HL-60 (cell line): ENCODE measurements at regions not wholly inside any gene's neighbourhood (a gene's known extent, or its start where the extent isn't known, plus 50 kb on each side); places are given as distances from the start of the nearest gene placed in this dataset.

Source experiments
- POLR2AphosphoS5 ChIP-seq: IDR thresholded peaks from 2 replicates; pipeline ENCODE4 v1.6.1; 2012; ENCODE audit warnings: low read depth
- TF ChIP-seq, protein P1 (sequence below): IDR thresholded peaks from one replicate; pipeline ENCODE4 v1.5.1; 2011; ENCODE audit warnings: low read length, control low read depth, inconsistent platforms; ENCODE audit not compliant: insufficient read depth
- TF ChIP-seq, protein P2 (sequence below): IDR thresholded peaks from 2 replicates; pipeline ENCODE4 v1.6.1; 2012; ENCODE audit warnings: low read depth; ENCODE audit not compliant: insufficient replicate concordance

DNA sequence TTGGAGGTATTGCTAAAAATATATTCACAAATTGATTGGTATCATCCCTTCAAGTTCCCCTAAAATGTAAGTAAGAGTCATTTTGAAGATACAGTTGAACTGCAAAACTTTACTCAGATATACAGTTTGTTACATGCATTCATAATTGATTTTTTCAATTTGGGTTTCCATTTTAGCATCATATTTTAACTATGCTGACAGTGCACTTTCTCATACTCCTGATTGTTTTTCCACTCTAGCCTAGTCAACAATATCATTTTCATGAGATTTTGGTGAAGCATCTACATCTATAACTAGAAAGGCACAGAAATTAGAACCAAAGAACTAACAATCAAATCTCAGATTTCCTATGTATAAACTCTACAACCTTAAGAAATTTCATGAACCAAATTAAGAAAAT lies 2850.4 kb upstream of the PCDH20 start:
- TF ChIP-seq, protein P1, sequence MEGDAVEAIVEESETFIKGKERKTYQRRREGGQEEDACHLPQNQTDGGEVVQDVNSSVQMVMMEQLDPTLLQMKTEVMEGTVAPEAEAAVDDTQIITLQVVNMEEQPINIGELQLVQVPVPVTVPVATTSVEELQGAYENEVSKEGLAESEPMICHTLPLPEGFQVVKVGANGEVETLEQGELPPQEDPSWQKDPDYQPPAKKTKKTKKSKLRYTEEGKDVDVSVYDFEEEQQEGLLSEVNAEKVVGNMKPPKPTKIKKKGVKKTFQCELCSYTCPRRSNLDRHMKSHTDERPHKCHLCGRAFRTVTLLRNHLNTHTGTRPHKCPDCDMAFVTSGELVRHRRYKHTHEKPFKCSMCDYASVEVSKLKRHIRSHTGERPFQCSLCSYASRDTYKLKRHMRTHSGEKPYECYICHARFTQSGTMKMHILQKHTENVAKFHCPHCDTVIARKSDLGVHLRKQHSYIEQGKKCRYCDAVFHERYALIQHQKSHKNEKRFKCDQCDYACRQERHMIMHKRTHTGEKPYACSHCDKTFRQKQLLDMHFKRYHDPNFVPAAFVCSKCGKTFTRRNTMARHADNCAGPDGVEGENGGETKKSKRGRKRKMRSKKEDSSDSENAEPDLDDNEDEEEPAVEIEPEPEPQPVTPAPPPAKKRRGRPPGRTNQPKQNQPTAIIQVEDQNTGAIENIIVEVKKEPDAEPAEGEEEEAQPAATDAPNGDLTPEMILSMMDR, result no peak
- no peak for TF ChIP-seq POLR2AphosphoS5
- TF ChIP-seq, protein P2, sequence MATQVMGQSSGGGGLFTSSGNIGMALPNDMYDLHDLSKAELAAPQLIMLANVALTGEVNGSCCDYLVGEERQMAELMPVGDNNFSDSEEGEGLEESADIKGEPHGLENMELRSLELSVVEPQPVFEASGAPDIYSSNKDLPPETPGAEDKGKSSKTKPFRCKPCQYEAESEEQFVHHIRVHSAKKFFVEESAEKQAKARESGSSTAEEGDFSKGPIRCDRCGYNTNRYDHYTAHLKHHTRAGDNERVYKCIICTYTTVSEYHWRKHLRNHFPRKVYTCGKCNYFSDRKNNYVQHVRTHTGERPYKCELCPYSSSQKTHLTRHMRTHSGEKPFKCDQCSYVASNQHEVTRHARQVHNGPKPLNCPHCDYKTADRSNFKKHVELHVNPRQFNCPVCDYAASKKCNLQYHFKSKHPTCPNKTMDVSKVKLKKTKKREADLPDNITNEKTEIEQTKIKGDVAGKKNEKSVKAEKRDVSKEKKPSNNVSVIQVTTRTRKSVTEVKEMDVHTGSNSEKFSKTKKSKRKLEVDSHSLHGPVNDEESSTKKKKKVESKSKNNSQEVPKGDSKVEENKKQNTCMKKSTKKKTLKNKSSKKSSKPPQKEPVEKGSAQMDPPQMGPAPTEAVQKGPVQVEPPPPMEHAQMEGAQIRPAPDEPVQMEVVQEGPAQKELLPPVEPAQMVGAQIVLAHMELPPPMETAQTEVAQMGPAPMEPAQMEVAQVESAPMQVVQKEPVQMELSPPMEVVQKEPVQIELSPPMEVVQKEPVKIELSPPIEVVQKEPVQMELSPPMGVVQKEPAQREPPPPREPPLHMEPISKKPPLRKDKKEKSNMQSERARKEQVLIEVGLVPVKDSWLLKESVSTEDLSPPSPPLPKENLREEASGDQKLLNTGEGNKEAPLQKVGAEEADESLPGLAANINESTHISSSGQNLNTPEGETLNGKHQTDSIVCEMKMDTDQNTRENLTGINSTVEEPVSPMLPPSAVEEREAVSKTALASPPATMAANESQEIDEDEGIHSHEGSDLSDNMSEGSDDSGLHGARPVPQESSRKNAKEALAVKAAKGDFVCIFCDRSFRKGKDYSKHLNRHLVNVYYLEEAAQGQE, result no peak
